ENCODE measurements at regions not wholly inside any gene's neighbourhood (a gene's known extent, or its start where the extent isn't known, plus 50 kb on each side); places are given as distances from the start of the nearest gene placed in this dataset.

DNA sequence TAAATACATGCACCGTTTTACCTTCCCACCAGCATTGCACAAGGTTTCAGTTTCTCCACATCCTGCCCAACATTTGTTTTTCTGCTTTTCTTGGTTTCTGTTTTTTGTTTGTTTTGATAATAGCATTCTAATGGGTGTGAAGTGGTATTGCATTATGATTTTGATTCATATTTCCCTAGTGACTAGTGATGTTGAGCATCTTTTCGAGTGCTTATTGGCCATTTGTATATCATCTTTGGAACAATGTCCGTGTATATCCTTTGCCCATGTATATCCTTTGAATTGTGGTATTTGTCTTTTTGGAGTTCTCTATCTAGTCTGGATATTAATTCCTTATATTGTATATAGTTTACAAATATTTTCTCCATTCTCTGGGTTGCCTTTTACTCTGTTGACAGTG, 2914.8 kb upstream of the OR11H1 start:
- TF ChIP-seq, protein P1, sequence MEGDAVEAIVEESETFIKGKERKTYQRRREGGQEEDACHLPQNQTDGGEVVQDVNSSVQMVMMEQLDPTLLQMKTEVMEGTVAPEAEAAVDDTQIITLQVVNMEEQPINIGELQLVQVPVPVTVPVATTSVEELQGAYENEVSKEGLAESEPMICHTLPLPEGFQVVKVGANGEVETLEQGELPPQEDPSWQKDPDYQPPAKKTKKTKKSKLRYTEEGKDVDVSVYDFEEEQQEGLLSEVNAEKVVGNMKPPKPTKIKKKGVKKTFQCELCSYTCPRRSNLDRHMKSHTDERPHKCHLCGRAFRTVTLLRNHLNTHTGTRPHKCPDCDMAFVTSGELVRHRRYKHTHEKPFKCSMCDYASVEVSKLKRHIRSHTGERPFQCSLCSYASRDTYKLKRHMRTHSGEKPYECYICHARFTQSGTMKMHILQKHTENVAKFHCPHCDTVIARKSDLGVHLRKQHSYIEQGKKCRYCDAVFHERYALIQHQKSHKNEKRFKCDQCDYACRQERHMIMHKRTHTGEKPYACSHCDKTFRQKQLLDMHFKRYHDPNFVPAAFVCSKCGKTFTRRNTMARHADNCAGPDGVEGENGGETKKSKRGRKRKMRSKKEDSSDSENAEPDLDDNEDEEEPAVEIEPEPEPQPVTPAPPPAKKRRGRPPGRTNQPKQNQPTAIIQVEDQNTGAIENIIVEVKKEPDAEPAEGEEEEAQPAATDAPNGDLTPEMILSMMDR (IDR thresholded peaks at IDR 0.05 in 4 of 5, conservative IDR thresholded peaks at IDR 0.05 in 1 of 5), result no peak
- no peak for TF ChIP-seq POLR2A (IDR thresholded peaks at IDR 0.05)

All from gastrocnemius medialis (tissue), 4 donors.